ENCODE measurements at regions not wholly inside any gene's neighbourhood (a gene's known extent, or its start where the extent isn't known, plus 50 kb on each side); places are given as distances from the start of the nearest gene placed in this dataset.

DNA sequence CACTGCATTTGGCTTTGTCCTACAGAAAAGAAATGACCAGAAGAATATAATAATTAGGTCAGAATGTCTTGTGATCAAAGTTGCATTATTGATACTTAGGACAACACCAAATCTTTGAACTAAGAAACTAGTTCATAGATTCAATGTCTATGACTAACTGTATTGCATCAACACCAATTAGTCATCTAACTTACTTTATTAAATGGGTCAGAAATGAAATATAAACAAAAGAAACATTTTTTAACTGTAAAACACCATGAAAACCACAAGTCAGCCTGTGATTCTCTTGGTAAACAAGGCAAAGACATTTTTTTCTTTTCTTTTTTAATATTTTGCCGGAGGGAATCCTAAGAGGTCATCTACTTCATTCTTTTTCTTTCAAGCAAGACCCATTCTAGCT lies 114.1 kb upstream of the HDDC2 start:
- WGBS, 4 donors, result 89 to 100% (median 97%) methylated on average over 1 of the region's 1 CpG
- H3K9me3 ChIP-seq, result peaks cover 0 to 9% (median 0%) of the 10 kb centered on the region in 12 donors
- no peaks in the 10 kb centered on the region for H3K36me3 ChIP-seq
- intact Hi-C loops (cut with DNase I), result no loop called here
- ATAC-seq, result no peak
- H3K4me1 ChIP-seq, result peaks cover 0 to under 1% (median 0%) of the 10 kb centered on the region in 12 donors
- no peak for DNase-seq
- H3K4me3 ChIP-seq, result no peak overlapping the region
- H3K27ac ChIP-seq, result no peak overlapping the region
- TF ChIP-seq POLR2A (IDR thresholded peaks at IDR 0.05), result no peak
- TF ChIP-seq, protein P1, sequence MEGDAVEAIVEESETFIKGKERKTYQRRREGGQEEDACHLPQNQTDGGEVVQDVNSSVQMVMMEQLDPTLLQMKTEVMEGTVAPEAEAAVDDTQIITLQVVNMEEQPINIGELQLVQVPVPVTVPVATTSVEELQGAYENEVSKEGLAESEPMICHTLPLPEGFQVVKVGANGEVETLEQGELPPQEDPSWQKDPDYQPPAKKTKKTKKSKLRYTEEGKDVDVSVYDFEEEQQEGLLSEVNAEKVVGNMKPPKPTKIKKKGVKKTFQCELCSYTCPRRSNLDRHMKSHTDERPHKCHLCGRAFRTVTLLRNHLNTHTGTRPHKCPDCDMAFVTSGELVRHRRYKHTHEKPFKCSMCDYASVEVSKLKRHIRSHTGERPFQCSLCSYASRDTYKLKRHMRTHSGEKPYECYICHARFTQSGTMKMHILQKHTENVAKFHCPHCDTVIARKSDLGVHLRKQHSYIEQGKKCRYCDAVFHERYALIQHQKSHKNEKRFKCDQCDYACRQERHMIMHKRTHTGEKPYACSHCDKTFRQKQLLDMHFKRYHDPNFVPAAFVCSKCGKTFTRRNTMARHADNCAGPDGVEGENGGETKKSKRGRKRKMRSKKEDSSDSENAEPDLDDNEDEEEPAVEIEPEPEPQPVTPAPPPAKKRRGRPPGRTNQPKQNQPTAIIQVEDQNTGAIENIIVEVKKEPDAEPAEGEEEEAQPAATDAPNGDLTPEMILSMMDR (IDR thresholded peaks at IDR 0.05), result no peak
- no peaks in the 10 kb centered on the region for H3K27me3 ChIP-seq

- DNase-seq (peak; percentile 26 to 68 (median 46)), ATAC-seq (peak in 3 of 4 donors; percentile 60 to 91 (median 66))
- intact Hi-C loops (cut with DNase I), result loop anchor here in 1 of 10 donors (1.0 kb wide), 1 partner anchor 21 kb away; no protein-coding TSS in a partner anchor
- Histone ChIP-seq H3K4me1 (peaks cover 0 to 5% (median 0%) of the 10 kb centered on the region in 12 donors), H3K27ac (peak overlapping the region in 4 of 12 donors; percentile 4 to 27 (median 25)), H3K9me3 (no peaks in the 10 kb centered on the region), H3K4me3 (no peak overlapping the region), H3K36me3 (no peaks in the 10 kb centered on the region), H3K27me3 (no peaks in the 10 kb centered on the region)
- TF ChIP-seq, protein P1 (IDR thresholded peaks at IDR 0.05), result no peak
- TF ChIP-seq POLR2A (IDR thresholded peaks at IDR 0.05), result no peak
- 36 to 49% (median 47%) methylated on average over 9 of the region's 9 CpGs for WGBS, 4 donors
These were observed 120.1 kb upstream of the HDDC2 start for GRCh38 chr6:125421836-125422235.

DNA sequence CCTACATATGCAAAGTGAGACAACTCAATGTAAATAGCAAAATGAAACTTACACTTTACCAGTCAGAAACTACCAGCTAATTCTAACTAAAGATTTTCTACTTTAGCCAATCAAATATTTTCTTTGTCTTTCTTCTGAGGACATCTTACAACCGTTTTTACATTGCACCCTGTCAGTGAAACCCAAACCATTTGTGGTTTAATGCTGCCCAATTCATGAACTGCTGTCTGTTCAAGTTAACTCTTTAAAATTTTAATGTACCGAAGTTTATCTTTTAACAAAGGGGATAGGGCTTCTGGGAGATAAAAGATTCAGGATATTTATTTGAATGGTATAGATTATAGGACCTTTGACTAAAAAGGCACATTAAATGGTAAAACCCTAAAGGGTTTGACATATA lies 121.3 kb upstream of the HDDC2 start:
- 58 to 85% (median 73%) methylated on average over 2 of the region's 2 CpGs for WGBS, 4 donors
- H3K27ac ChIP-seq, result no peak overlapping the region
- no peak for DNase-seq
- H3K36me3 ChIP-seq, result no peaks in the 10 kb centered on the region
- no peak for TF ChIP-seq POLR2A (IDR thresholded peaks at IDR 0.05)
- TF ChIP-seq, protein P1 (IDR thresholded peaks at IDR 0.05), result no peak
- no peaks in the 10 kb centered on the region for H3K9me3 ChIP-seq
- H3K4me1 ChIP-seq, result peaks cover 0 to 5% (median 0%) of the 10 kb centered on the region in 12 donors
- intact Hi-C loops (cut with DNase I), result no loop called here
- no peak overlapping the region for H3K4me3 ChIP-seq
- no peaks in the 10 kb centered on the region for H3K27me3 ChIP-seq
- ATAC-seq, result no peak

- no peak overlapping the region for H3K4me3 ChIP-seq
- H3K4me1 ChIP-seq, result no peaks in the 10 kb centered on the region
- no peak overlapping the region for H3K27ac ChIP-seq
- no peaks in the 10 kb centered on the region for H3K9me3 ChIP-seq
- no peaks in the 10 kb centered on the region for H3K36me3 ChIP-seq
- TF ChIP-seq, protein P1 (IDR thresholded peaks at IDR 0.05), result no peak
- no peak for TF ChIP-seq POLR2A (IDR thresholded peaks at IDR 0.05)
- intact Hi-C loops (cut with DNase I), result no loop called here
- DNase-seq (no peak), ATAC-seq (no peak)
- H3K27me3 ChIP-seq, result no peaks in the 10 kb centered on the region
These were observed 130.2 kb upstream of the HDDC2 start for GRCh38 chr6:125431971-125432370.
